ENCODE measurements at regions not wholly inside any gene's neighbourhood (a gene's known extent, or its start where the extent isn't known, plus 50 kb on each side); places are given as distances from the start of the nearest gene placed in this dataset.

- H3K9ac ChIP-seq (ENCODE audit: low read length): no peak overlapping the region
- no peaks in the 10 kb centered on the region for H3K4me1 ChIP-seq (ENCODE audit: control insufficient read depth, insufficient read depth, low read length)
- H3K27ac ChIP-seq (ENCODE audit: low read depth, low read length): no peak overlapping the region
- H3K36me3 ChIP-seq (ENCODE audit: control insufficient read depth, insufficient read depth, low read length): no peaks in the 10 kb centered on the region
- H3K27me3 ChIP-seq (ENCODE audit: control insufficient read depth, insufficient read depth, low read length): no peaks in the 10 kb centered on the region
- H3K4me3 ChIP-seq (ENCODE audit: low read length): no peak overlapping the region
These were observed 1189.5 kb upstream of the TMEM132C start for GRCh38 chr12:127077262-127078045.

- Histone ChIP-seq H3K4me1 (ENCODE audit: control insufficient read depth, insufficient read depth, low read length) (no peaks in the 10 kb centered on the region), H3K36me3 (ENCODE audit: control insufficient read depth, insufficient read depth, low read length) (no peaks in the 10 kb centered on the region), H3K9ac (ENCODE audit: low read length) (no peak overlapping the region), H3K4me3 (ENCODE audit: low read length) (no peak overlapping the region), H3K27me3 (ENCODE audit: control insufficient read depth, insufficient read depth, low read length) (no peaks in the 10 kb centered on the region), H3K27ac (ENCODE audit: low read depth, low read length) (no peak overlapping the region)
These were observed 1188.2 kb upstream of the TMEM132C start for GRCh38 chr12:127078577-127079350.

GRCh38 chr12:127079636-127080035, 1187.3 kb upstream of the TMEM132C start:
- no peak overlapping the region for H3K4me3 ChIP-seq (ENCODE audit: low read length)
- H3K4me1 ChIP-seq (ENCODE audit: control insufficient read depth, insufficient read depth, low read length): no peaks in the 10 kb centered on the region
- no peak overlapping the region for H3K27ac ChIP-seq (ENCODE audit: low read depth, low read length)
- H3K27me3 ChIP-seq (ENCODE audit: control insufficient read depth, insufficient read depth, low read length): no peaks in the 10 kb centered on the region
- no peaks in the 10 kb centered on the region for H3K36me3 ChIP-seq (ENCODE audit: control insufficient read depth, insufficient read depth, low read length)
- H3K9ac ChIP-seq (ENCODE audit: low read length): no peak overlapping the region

GRCh38 chr12:127081058-127081457, 1185.9 kb upstream of the TMEM132C start:
- no peaks in the 10 kb centered on the region for H3K4me1 ChIP-seq (ENCODE audit: control insufficient read depth, insufficient read depth, low read length)
- H3K36me3 ChIP-seq (ENCODE audit: control insufficient read depth, insufficient read depth, low read length): no peaks in the 10 kb centered on the region
- H3K27me3 ChIP-seq (ENCODE audit: control insufficient read depth, insufficient read depth, low read length): no peaks in the 10 kb centered on the region
- no peak overlapping the region for H3K9ac ChIP-seq (ENCODE audit: low read length)
- H3K27ac ChIP-seq (ENCODE audit: low read depth, low read length): no peak overlapping the region
- H3K4me3 ChIP-seq (ENCODE audit: low read length): no peak overlapping the region

GRCh38 chr12:127083008-127083949, 1183.7 kb upstream of the TMEM132C start:
- no peaks in the 10 kb centered on the region for H3K36me3 ChIP-seq (ENCODE audit: control insufficient read depth, insufficient read depth, low read length)
- peak overlapping the region; percentile 44 for H3K4me3 ChIP-seq (ENCODE audit: low read length)
- no peaks in the 10 kb centered on the region for H3K27me3 ChIP-seq (ENCODE audit: control insufficient read depth, insufficient read depth, low read length)
- H3K9ac ChIP-seq (ENCODE audit: low read length): no peak overlapping the region
- H3K27ac ChIP-seq (ENCODE audit: low read depth, low read length): no peak overlapping the region
- no peaks in the 10 kb centered on the region for H3K4me1 ChIP-seq (ENCODE audit: control insufficient read depth, insufficient read depth, low read length)

GRCh38 chr12:127101076-127101475, 1165.9 kb upstream of the TMEM132C start:
- H3K4me3 ChIP-seq (ENCODE audit: low read length): no peak overlapping the region
- no peak overlapping the region for H3K27ac ChIP-seq (ENCODE audit: low read depth, low read length)
- no peaks in the 10 kb centered on the region for H3K36me3 ChIP-seq (ENCODE audit: control insufficient read depth, insufficient read depth, low read length)
- H3K27me3 ChIP-seq (ENCODE audit: control insufficient read depth, insufficient read depth, low read length): no peaks in the 10 kb centered on the region
- no peaks in the 10 kb centered on the region for H3K4me1 ChIP-seq (ENCODE audit: control insufficient read depth, insufficient read depth, low read length)
- H3K9ac ChIP-seq (ENCODE audit: low read length): no peak overlapping the region

- no peak overlapping the region for H3K27ac ChIP-seq (ENCODE audit: low read depth, low read length)
- no peak overlapping the region for H3K4me3 ChIP-seq (ENCODE audit: low read length)
These were observed 1160.9 kb upstream of the TMEM132C start for GRCh38 chr12:127106041-127106440.

GRCh38 chr12:127106697-127107096, 1160.3 kb upstream of the TMEM132C start:
- H3K27me3 ChIP-seq (ENCODE audit: control insufficient read depth, insufficient read depth, low read length): no peaks in the 10 kb centered on the region
- no peak overlapping the region for H3K9ac ChIP-seq (ENCODE audit: low read length)
- H3K36me3 ChIP-seq (ENCODE audit: control insufficient read depth, insufficient read depth, low read length): no peaks in the 10 kb centered on the region
- no peak overlapping the region for H3K27ac ChIP-seq (ENCODE audit: low read depth, low read length)
- H3K4me3 ChIP-seq (ENCODE audit: low read length): no peak overlapping the region
- H3K4me1 ChIP-seq (ENCODE audit: control insufficient read depth, insufficient read depth, low read length): no peaks in the 10 kb centered on the region

More at GRCh38 chr12:127106041-127106440, 1160.9 kb upstream of the TMEM132C start:
- Histone ChIP-seq H3K27me3 (ENCODE audit: control insufficient read depth, insufficient read depth, low read length) (no peaks in the 10 kb centered on the region), H3K9ac (ENCODE audit: low read length) (no peak overlapping the region), H3K36me3 (ENCODE audit: control insufficient read depth, insufficient read depth, low read length) (no peaks in the 10 kb centered on the region), H3K4me1 (ENCODE audit: control insufficient read depth, insufficient read depth, low read length) (no peaks in the 10 kb centered on the region)

- H3K4me3 ChIP-seq (ENCODE audit: low read length): no peak overlapping the region
- H3K27ac ChIP-seq (ENCODE audit: low read depth, low read length): no peak overlapping the region
- no peaks in the 10 kb centered on the region for H3K27me3 ChIP-seq (ENCODE audit: control insufficient read depth, insufficient read depth, low read length)
- no peaks in the 10 kb centered on the region for H3K4me1 ChIP-seq (ENCODE audit: control insufficient read depth, insufficient read depth, low read length)
- H3K36me3 ChIP-seq (ENCODE audit: control insufficient read depth, insufficient read depth, low read length): no peaks in the 10 kb centered on the region
- no peak overlapping the region for H3K9ac ChIP-seq (ENCODE audit: low read length)
These were observed 1159.2 kb upstream of the TMEM132C start for GRCh38 chr12:127107744-127108143.

- Histone ChIP-seq H3K27ac (ENCODE audit: low read depth, low read length) (no peak overlapping the region), H3K4me1 (ENCODE audit: control insufficient read depth, insufficient read depth, low read length) (no peaks in the 10 kb centered on the region), H3K27me3 (ENCODE audit: control insufficient read depth, insufficient read depth, low read length) (no peaks in the 10 kb centered on the region), H3K4me3 (ENCODE audit: low read length) (no peak overlapping the region), H3K36me3 (ENCODE audit: control insufficient read depth, insufficient read depth, low read length) (no peaks in the 10 kb centered on the region), H3K9ac (ENCODE audit: low read length) (no peak overlapping the region)
These were observed 1158.4 kb upstream of the TMEM132C start for GRCh38 chr12:127108360-127109215.

GRCh38 chr12:127113945-127114344, 1153.0 kb upstream of the TMEM132C start:
- Histone ChIP-seq H3K27me3 (ENCODE audit: control insufficient read depth, insufficient read depth, low read length) (no peaks in the 10 kb centered on the region), H3K27ac (ENCODE audit: low read depth, low read length) (no peak overlapping the region), H3K9ac (ENCODE audit: low read length) (no peak overlapping the region), H3K4me3 (ENCODE audit: low read length) (no peak overlapping the region), H3K36me3 (ENCODE audit: control insufficient read depth, insufficient read depth, low read length) (no peaks in the 10 kb centered on the region), H3K4me1 (ENCODE audit: control insufficient read depth, insufficient read depth, low read length) (no peaks in the 10 kb centered on the region)

All from rectal smooth muscle tissue (tissue), 1 donor.